ENCODE measurements at regions not wholly inside any gene's neighbourhood (a gene's known extent, or its start where the extent isn't known, plus 50 kb on each side); places are given as distances from the start of the nearest gene placed in this dataset.
"Not testable (repeated sequence)": the region's sequence is repeated elsewhere in the genome, so short reads cannot be mapped to it uniquely, and the experiment has no call there.

DNA sequence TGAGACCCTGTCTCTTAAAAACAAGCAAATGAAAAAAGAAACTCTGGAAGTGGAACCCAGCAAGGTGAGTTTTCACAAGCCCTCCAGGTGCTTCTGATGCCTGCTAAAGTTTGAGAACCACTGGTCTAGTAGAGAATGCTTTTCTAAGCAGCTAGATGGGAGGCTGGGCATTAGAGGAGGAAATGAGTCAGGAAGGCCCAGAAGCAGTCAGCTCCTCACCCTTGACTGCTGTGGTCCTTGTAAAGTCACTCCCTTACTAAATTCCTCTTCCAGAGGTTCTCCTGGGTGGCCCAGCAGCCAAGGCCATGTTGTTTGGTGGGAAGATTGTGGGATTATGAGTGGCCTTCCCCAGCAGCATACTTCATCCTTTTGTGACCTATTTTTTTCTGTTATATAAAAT lies 52.0 kb upstream of the FYN start:
- peak; percentile 66 for ATAC-seq

GRCh38 chr6:111926731-111927302 lies 53.6 kb upstream of the FYN start:
- ATAC-seq (no peak), DNase-seq (no peak)

More for the DNA sequence above, 52.0 kb upstream of the FYN start:
- peak; percentile 11 for DNase-seq

DNA sequence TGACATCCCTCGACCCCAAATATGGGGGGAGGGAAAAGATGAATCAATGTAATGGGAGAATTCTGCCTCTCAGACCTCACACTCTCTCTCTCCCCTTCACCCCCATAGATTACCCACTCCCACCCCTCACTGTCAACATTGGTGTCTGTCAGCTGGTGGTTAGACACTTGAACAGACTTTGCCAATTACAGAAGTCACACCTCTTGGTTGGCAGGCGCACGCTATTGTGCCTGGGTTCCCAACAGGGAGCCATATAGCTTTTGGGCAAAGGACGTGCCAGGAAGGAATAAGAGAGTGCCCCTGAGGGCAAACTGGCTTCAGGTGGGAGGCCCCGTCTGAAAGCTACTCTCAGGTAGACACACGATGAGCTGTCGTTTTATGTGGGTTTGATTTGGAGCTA lies 54.1 kb upstream of the FYN start:
- DNase-seq (no peak), ATAC-seq (no peak)

GRCh38 chr6:111928139-111928538 lies 54.9 kb upstream of the FYN start:
- no peak for ATAC-seq
- DNase-seq, result no peak

DNA sequence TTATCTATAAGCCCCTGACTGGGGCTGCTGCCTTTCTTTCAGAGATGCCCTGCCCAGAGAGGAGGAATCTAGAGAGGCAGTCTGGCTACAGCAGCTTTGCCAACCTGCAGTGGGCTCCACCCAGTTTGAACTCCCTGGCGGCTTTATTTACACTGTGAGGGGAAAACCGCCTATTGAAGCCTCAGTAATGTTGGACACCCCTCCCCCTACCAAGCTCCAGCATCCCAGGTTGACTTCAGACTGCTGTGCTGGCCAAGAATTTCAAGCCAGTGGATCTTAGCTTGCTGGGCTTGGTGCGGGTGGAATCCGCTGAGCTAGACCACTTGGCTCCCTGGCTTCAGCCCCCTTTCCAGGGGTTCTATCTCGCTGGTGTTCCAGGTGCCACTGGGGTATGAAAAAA lies 61.4 kb upstream of the FYN start:
- ATAC-seq, DNase-seq: not testable (repeated sequence)

GRCh38 chr6:111936718-111937117 lies 63.5 kb upstream of the FYN start:
- ATAC-seq (no peak), DNase-seq (no peak)

GRCh38 chr6:111938710-111939109 lies 65.5 kb upstream of the FYN start:
- DNase-seq, result no peak
- ATAC-seq, result no peak

GRCh38 chr6:111939902-111940301 lies 66.7 kb upstream of the FYN start:
- DNase-seq (no peak), ATAC-seq (no peak)

GRCh38 chr6:111940801-111941200 lies 67.5 kb upstream of the FYN start:
- no peak for ATAC-seq
- DNase-seq, result no peak

- ATAC-seq (no peak), DNase-seq (no peak)
These were observed 68.6 kb upstream of the FYN start for GRCh38 chr6:111941686-111942330.

GRCh38 chr6:111942561-111942960 lies 69.3 kb upstream of the FYN start:
- ATAC-seq (no peak), DNase-seq (no peak)

DNA sequence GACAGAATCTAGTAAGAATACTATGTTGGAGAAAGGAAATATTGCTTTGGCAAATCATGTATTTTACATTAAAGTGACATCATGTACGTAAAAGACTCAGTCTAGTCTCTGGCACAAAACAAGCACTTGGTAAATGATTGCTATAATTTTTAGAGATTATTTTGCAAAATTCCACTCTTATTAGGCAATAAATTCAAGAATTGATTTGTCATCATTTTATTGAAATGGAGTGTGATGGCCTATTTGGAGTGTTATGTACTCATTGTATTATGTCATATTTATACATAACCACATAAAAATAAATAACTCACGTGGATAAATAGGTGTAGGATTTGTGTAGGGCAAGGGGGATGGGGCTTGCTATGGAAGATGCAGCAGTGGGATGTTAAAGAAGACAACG lies 70.0 kb upstream of the FYN start:
- DNase-seq (no peak), ATAC-seq (no peak)

DNA sequence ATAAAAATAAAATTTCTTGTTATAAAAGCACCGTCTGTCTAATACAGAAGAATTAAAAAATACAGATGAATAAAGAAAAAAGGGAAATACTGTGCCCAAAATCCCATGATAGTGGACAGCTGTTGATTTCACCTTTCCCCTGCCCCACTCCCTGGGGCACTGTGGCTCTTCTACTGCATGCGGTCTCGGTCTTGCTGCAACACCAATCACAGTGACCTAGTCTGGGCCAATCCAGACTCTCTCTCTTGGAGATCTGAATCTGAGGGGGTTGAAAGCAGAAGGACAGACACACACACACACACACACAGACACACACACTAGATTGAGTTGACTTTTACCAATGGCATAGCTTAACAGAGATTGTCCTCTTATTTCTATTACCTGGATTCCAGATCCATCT lies 70.5 kb upstream of the FYN start:
- no peak for DNase-seq
- no peak for ATAC-seq

- ATAC-seq (no peak), DNase-seq (no peak)
These were observed 71.3 kb upstream of the FYN start for GRCh38 chr6:111944541-111944940.

GRCh38 chr6:111949546-111949945 lies 76.3 kb upstream of the FYN start:
- ATAC-seq (no peak), DNase-seq (no peak)

GRCh38 chr6:111949984-111950383 lies 76.7 kb upstream of the FYN start:
- not testable (repeated sequence) for ATAC-seq

GRCh38 chr6:111950661-111951496 lies 77.6 kb upstream of the FYN start:
- no peak for DNase-seq
- no peak for ATAC-seq

More at GRCh38 chr6:111949984-111950383, 76.7 kb upstream of the FYN start:
- DNase-seq, result not testable (repeated sequence)

- DNase-seq (no peak), ATAC-seq (no peak)
These were observed 78.3 kb upstream of the FYN start for GRCh38 chr6:111951497-111952085.

GRCh38 chr6:111952274-111952673 lies 79.0 kb upstream of the FYN start:
- DNase-seq, result no peak
- no peak for ATAC-seq

DNA sequence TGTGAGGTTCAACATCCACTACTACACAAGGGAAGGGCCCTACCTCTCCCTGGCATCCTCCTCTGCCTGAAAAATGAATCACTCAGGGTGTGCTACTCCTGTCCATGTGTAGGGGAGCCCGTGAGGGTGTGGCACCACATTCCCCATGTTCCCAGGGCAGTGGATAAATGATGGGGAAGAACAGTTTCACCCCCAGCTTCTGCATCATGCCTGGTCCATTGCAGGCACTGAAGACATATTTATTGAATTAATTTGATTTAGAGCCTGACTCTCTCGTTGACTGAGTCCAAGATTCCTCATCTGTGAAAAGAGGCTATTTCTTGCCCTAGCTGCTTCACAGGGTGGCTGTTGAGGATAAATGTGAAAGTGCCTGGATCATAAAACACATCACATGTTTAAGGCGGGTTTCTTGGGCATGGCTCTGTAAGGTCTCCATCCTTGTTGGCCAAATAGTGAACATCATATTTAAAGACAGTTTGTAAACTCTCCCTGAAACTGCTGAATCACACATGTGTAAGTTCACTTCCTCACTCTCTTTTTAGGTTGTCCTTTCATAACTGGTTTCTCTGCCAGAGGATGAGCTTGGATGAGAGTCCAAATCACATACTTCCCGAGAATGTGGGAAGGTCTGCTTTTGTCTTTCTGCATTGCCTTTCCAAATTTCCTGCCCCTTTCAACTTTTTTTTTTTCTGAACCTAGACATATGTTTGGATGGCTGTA lies 79.7 kb upstream of the FYN start:
- DNase-seq, result no peak
- no peak for ATAC-seq

GRCh38 chr6:111956098-111956497 lies 82.8 kb upstream of the FYN start:
- ATAC-seq, result no peak
- no peak for DNase-seq

DNA sequence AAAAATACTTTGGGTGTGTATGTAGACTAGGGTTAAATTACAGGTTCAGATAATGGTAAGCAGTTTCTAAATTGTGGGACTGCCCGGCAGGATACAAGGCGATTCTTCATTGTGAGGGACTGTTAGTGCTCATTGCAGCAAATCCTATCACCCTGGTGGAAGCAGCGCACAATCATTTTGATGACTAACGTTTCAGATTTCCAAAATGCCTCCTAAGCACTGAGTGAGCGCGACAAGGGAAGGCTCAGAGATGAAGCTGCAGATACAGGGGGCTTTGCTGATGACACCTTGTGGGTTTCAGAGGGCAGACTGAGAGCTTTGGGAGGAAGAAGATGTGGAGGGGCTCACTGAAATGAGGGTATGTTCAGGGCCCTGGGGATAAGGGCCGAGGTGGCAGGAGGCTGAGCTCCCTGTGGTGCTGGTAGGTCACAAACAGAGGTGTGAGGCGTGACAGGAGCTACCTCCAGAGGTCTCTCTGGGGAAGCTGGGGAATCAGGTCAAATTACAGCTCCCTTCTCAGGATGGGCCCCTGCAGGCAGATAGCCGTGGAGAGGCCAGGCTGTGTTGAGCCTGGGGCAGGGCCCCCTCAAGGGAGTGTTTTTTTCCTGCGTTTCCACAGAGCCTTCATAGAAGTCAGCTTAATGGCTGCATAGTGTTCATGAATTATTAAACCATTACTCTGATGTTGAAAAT lies 84.5 kb upstream of the FYN start:
- DNase-seq, result no peak

More for the DNA sequence above, 84.5 kb upstream of the FYN start:
- ATAC-seq, result no peak
